ENCODE measurements at regions not wholly inside any gene's neighbourhood (a gene's known extent, or its start where the extent isn't known, plus 50 kb on each side); places are given as distances from the start of the nearest gene placed in this dataset.

GRCh38 chr2:240291337-240292034 lies 144.0 kb upstream of the GPC1 start:
- DNase-seq (ENCODE audit: low spot score) (peak; percentile 16), ATAC-seq (ENCODE audit: low FRiP score) (no peak)
- no peak for TF ChIP-seq CTCF (IDR thresholded peaks at IDR 0.05)

- TF ChIP-seq CTCF (IDR thresholded peaks at IDR 0.05), result no peak
- DNase-seq (ENCODE audit: low spot score) (no peak), ATAC-seq (ENCODE audit: low FRiP score) (no peak)
Measured at GRCh38 chr2:240292035-240292574, 143.4 kb upstream of the GPC1 start.

DNA sequence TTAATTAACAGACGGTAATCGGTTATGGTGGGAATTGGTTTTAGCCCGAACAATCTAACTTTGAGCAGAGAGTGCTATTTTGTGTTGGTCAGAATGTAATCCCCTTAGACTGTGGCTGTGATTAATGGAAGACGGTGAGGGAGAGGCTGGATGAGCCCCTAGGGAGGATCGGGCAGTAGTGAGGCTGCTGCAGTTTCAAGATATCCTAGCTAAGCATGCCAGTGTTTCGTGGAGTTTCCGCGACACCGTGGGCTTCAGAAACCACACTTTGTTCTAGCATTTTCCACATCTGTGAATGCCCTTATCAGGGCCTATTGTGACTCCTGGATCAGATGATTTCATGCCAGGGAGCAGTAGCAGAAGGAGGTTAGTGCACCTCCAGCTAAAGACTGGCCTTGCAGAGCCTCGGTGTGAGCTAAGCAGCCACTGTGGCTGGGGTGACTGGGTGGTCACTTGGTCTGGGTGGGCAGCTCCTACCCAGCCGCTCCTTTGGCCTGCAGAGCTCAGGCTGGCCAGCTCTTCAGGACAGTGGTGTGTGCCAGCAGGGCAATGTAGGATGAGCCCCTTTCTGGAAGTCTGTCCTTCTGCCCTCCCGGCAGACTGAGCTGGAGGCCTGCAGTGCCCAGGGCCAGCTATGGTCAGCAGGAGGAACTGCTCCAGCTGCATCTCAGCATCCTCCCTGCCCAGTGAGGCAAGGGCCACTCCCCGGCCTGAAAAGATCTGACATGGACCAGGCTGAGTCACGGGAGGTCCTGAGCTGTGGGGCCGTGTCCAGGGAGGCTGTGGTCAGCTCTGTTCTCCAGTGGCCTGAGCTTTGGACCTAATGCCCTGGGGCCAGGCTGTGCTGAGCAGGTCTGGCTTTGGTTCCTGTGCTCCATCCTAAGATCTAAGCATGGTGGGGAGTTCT lies 142.6 kb upstream of the GPC1 start:
- peak; percentile 5 for DNase-seq (ENCODE audit: low spot score)

DNA sequence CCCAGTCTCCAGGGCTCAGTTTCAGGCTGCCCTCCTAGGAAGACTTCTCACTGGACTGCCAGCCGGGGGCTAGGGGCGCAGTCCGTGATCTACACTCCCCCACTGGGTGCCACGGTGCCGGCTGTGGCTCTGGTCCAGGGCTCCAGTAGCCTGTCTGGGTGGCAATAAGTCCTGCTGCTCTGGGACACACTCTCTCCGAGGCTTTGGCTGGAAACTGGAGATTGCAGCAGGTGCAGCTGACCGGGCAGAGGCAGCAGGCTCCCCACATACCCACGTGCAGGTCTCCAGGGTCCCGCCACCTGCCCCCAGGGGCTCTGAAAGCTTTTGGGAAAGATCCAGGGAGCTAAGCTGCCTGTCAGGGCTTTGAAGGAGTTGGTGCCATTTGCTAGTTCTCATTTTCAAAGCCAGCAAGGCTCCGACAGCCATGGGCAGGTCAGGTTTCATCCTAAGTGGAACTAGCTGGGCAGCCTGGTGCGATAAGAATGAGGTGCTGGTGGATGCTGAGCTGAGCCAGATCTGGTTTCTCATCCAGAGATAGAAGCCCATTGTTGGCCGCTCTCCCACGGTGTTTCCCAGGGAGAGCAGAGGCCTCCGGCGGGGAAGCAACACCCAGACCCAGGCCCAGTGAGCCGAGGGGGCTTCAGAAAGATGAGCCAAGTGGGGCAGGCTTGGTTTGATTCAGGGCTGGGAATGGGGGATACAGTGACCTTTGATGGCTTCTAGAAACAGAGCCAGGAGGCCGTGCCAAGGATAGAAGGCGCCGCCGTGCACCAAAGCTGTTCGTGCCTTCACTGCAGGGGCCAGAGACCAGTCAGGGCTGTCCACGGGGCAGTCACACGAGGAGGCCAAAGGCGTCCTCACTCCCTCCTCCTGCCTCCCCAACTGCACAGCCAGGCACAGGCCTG lies 141.7 kb upstream of the GPC1 start:
- DNase-seq (ENCODE audit: low spot score) (peak; percentile 10), ATAC-seq (ENCODE audit: low FRiP score) (no peak)
- TF ChIP-seq CTCF (IDR thresholded peaks at IDR 0.05), result no peak

More for the DNA sequence above, 142.6 kb upstream of the GPC1 start:
- TF ChIP-seq CTCF (IDR thresholded peaks at IDR 0.05), result no peak
- peak; percentile 33 for ATAC-seq (ENCODE audit: low FRiP score)

DNA sequence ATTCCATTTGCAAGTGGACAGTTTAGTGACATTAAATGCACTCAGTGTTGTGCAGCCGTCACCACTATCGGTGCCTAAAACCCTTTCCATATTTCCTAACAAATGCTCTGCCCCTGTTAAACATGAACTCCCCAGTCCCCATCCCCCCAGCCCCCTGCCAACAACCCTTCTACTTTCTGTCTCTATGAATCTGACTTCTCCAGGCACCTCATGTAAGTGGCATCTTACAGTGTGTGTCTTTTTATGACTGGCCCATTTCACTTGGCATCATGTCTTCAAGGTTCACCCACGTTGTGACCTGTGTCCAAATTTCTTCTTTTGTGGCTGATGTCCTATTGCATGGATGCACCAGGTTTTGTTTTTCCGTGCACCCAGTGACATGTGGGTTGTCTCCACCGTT lies 140.9 kb upstream of the GPC1 start:
- no peak for ATAC-seq (ENCODE audit: low FRiP score)
- DNase-seq (ENCODE audit: low spot score), result peak; percentile 9
- no peak for TF ChIP-seq CTCF (IDR thresholded peaks at IDR 0.05)

DNA sequence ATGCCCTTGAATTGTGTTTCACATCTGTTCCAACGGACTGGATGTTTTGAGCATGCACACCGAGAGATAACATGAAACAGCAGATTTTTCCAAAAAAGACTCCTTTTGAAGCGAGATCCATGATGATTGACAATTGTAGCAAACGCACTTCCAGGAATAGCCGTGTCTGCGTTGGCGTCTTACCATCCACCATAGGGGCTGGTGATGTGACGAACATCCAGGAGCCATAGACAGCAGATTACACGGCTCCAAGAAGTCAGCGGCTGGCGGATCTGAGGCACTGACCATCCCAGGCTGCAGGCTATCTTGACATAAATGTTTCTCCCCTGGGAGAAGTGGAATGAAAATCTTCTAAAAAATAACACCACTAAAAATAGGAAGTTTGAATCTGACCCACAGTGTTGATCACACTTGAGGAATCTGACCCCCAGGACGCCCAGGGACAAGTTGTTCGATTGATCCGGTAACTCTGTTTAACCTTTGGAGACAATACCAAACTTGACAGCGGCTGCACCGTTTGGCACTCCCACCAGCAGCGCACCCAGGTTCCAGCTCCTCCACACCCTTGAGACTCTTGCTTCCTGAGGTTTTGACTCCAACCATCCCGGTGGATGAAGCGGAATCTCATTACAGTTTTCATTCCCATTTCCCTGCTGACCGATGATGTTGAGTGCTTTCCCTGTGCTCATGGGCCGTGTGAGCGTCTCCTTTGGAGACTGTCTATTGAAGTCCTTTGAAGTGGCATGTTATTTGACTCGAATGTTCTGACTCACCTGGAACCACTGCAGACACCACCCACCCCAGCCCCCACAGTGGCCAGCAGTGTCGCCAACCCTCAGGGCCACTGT lies 140.0 kb upstream of the GPC1 start:
- ATAC-seq (ENCODE audit: low FRiP score), result no peak
- peak; percentile 21 for DNase-seq (ENCODE audit: low spot score)
- no peak for TF ChIP-seq CTCF (IDR thresholded peaks at IDR 0.05)

Data from omental fat pad (tissue), 3 donors.